Osteocyte (in vitro differentiated cells): ENCODE measurements at regions not wholly inside any gene's neighbourhood (a gene's known extent, or its start where the extent isn't known, plus 50 kb on each side); places are given as distances from the start of the nearest gene placed in this dataset.

Experiments
- DNase-seq: peaks from one replicate; pipeline ENCODE4 v3.0.0; 2021; ENCODE audit warnings: mixed read lengths; ENCODE audit not compliant: unreplicated experiment; ENCODE audit errors: extremely low spot score
- H3K27ac Mint-ChIP-seq: one replicate; pipeline ENCODE4 v1.8.0; 2021; ENCODE audit warnings: mild to moderate bottlenecking, mixed read lengths; ENCODE audit not compliant: unreplicated experiment
- H3K27me3 Mint-ChIP-seq: one replicate; pipeline ENCODE4 v1.8.0; 2021; ENCODE audit warnings: mixed read lengths; ENCODE audit not compliant: unreplicated experiment
- H3K36me3 Mint-ChIP-seq: one replicate; pipeline ENCODE4 v1.8.0; 2021; ENCODE audit warnings: mixed read lengths; ENCODE audit not compliant: unreplicated experiment
- H3K4me1 Mint-ChIP-seq: one replicate; pipeline ENCODE4 v1.8.0; 2021; ENCODE audit warnings: mixed read lengths; ENCODE audit not compliant: unreplicated experiment
- H3K4me3 Mint-ChIP-seq: one replicate; pipeline ENCODE4 v1.8.0; 2021; ENCODE audit warnings: mild to moderate bottlenecking, moderate library complexity, mixed read lengths; ENCODE audit not compliant: unreplicated experiment
- H3K9me3 Mint-ChIP-seq: one replicate; pipeline ENCODE4 v1.8.0; 2021; ENCODE audit warnings: mixed read lengths; ENCODE audit not compliant: unreplicated experiment
- CTCF ChIP-seq: fragments of 200-600 bp; sonication (generic); IDR thresholded peaks from 2 replicates; pipeline ENCODE4 v1.5.0; 2021; ENCODE audit warnings: antibody characterized with exemption, mild to moderate bottlenecking, moderate library complexity

- Mint-ChIP-seq H3K36me3 (no peaks in the 10 kb centered on the region), H3K27ac (no peak overlapping the region), H3K4me1 (no peaks in the 10 kb centered on the region), H3K27me3 (no peaks in the 10 kb centered on the region), H3K9me3 (peaks cover 48% of the 10 kb centered on the region), H3K4me3 (no peak overlapping the region)
- no peak for TF ChIP-seq CTCF
- DNase-seq, result no peak
Observed at GRCh38 chr2:116489944-116490343, 1324.5 kb upstream of the DDX18 start.

- Mint-ChIP-seq H3K36me3 (no peaks in the 10 kb centered on the region), H3K4me1 (no peaks in the 10 kb centered on the region), H3K27me3 (no peaks in the 10 kb centered on the region), H3K9me3 (peaks cover 41% of the 10 kb centered on the region), H3K4me3 (no peak overlapping the region), H3K27ac (no peak overlapping the region)
- TF ChIP-seq CTCF, result no peak
- DNase-seq, result no peak
Observed at GRCh38 chr2:116490511-116491145, 1323.9 kb upstream of the DDX18 start.

GRCh38 chr2:116491292-116491691, 1323.2 kb upstream of the DDX18 start:
- no peaks in the 10 kb centered on the region for H3K36me3 Mint-ChIP-seq
- H3K27ac Mint-ChIP-seq, result no peak overlapping the region
- no peak overlapping the region for H3K4me3 Mint-ChIP-seq
- no peaks in the 10 kb centered on the region for H3K4me1 Mint-ChIP-seq
- DNase-seq, result no peak
- no peak for TF ChIP-seq CTCF
- H3K9me3 Mint-ChIP-seq, result peaks cover 34% of the 10 kb centered on the region
- no peaks in the 10 kb centered on the region for H3K27me3 Mint-ChIP-seq

GRCh38 chr2:116499389-116499788, 1315.1 kb upstream of the DDX18 start:
- Mint-ChIP-seq H3K27me3 (no peaks in the 10 kb centered on the region), H3K4me3 (no peak overlapping the region), H3K9me3 (peaks cover 2% of the 10 kb centered on the region), H3K36me3 (no peaks in the 10 kb centered on the region), H3K27ac (no peak overlapping the region), H3K4me1 (no peaks in the 10 kb centered on the region)
- no peak for DNase-seq
- TF ChIP-seq CTCF, result no peak

GRCh38 chr2:116510117-116510671, 1304.3 kb upstream of the DDX18 start:
- TF ChIP-seq CTCF, result peak; percentile 49
- no peaks in the 10 kb centered on the region for H3K9me3 Mint-ChIP-seq
- H3K36me3 Mint-ChIP-seq, result no peaks in the 10 kb centered on the region
- no peaks in the 10 kb centered on the region for H3K4me1 Mint-ChIP-seq
- no peaks in the 10 kb centered on the region for H3K27me3 Mint-ChIP-seq
- no peak overlapping the region for H3K27ac Mint-ChIP-seq
- no peak for DNase-seq
- no peak overlapping the region for H3K4me3 Mint-ChIP-seq
